A549 (cell line): ENCODE measurements at regions not wholly inside any gene's neighbourhood (a gene's known extent, or its start where the extent isn't known, plus 50 kb on each side); places are given as distances from the start of the nearest gene placed in this dataset.

Experiments
- ATAC-seq, 2 experiments: fragments of 200-7000 bp in 1 of 2; fragments of >200 bp in 1 of 2; cut with Nextera tagmentation in 1 of 2; cut with Tn5 transposase in 1 of 2; 3 replicates each; pipeline versions ENCODE4 v1.8.0 to v1.9.1; 2018 to 2020; ENCODE audit warnings: mild to moderate bottlenecking in 1 of 2, moderate library complexity in 1 of 2
- CTCF ChIA-PET: fragments of 300-600 bp; sonication (Branson Sonifier 250); formaldehyde crosslinking; extraction: SDS; loops from one replicate; lab custom pipeline; 2021; ENCODE audit warnings: antibody characterized with exemption, inconsistent platforms; lab: Yijun Ruan, JAX
- POLR2A ChIA-PET: fragments of 350-600 bp; formaldehyde crosslinking; extraction: SDS; loops from one replicate; lab custom pipeline; 2021; ENCODE audit warnings: antibody characterized with exemption, inconsistent platforms; lab: Yijun Ruan, JAX
- DNase-seq, 2 experiments: peaks; one replicate each; pipeline versions ENCODE4 v3.0.0 to v3.0.0-alpha.2; 2011 to 2016; ENCODE audit warnings: low read depth in 1 of 2, low spot score in 1 of 2
- FAIRE-seq: peaks from 2 replicates; lab custom pipeline; 2011; peaks lifted over from hg19 to GRCh38; lab: Jason Lieb, UNC
- H3K27ac ChIP-seq, 2 experiments: fragments of >200 bp; sonication (Bioruptor Twin); formaldehyde crosslinking; 3 replicates each; pipeline ENCODE4 v1.5.1; 2016 to 2017
- H3K4me1 ChIP-seq: fragments of >200 bp; sonication (Bioruptor Twin); formaldehyde crosslinking; 3 replicates; pipeline ENCODE4 v1.6.1; 2016
- H3K4me2 ChIP-seq: fragments of >200 bp; sonication (Bioruptor Twin); formaldehyde crosslinking; 3 replicates; pipeline ENCODE4 v1.6.1; 2016
- H3K4me3 ChIP-seq: fragments of >200 bp; sonication (Bioruptor Twin); formaldehyde crosslinking; 3 replicates; pipeline ENCODE4 v1.5.1; 2016
- H3K9me3 ChIP-seq: fragments of >200 bp; sonication (Bioruptor Twin); formaldehyde crosslinking; 3 replicates; pipeline ENCODE4 v1.6.1; 2016
- BHLHE40 ChIP-seq: IDR thresholded peaks from 2 replicates; pipeline ENCODE4 v1.6.1; 2012; ENCODE audit warnings: low read depth, low read length, inconsistent platforms
- CBX8 ChIP-seq: fragments of 200-600 bp; sonication (generic); IDR thresholded peaks from 2 replicates; pipeline ENCODE4 v1.6.1; 2016
- CHD2 ChIP-seq: fragments of 150-350 bp; IDR thresholded peaks from 2 replicates; pipeline ENCODE4 v1.6.1; 2014; ENCODE audit warnings: low read length; ENCODE audit not compliant: partially characterized antibody
- FOSB ChIP-seq: fragments of 250-450 bp; sonication (Bioruptor Pico); IDR thresholded peaks from 2 replicates; pipeline ENCODE4 v1.5.0; 2020; ENCODE audit warnings: mild to moderate bottlenecking, moderate library complexity
- HOXA7 ChIP-seq: fragments of 250-450 bp; sonication (Bioruptor Pico); IDR thresholded peaks from 2 replicates; pipeline ENCODE4 v1.5.0; 2020; ENCODE audit warnings: mild to moderate bottlenecking, moderate library complexity
- HOXB13 ChIP-seq: fragments of 250-450 bp; sonication (Bioruptor Pico); IDR thresholded peaks from 2 replicates; pipeline ENCODE4 v1.5.0; 2020; ENCODE audit warnings: low read depth, mild to moderate bottlenecking, moderate library complexity
- JUN ChIP-seq, 2 experiments: fragments of >200 bp; sonication (Bioruptor Twin); formaldehyde crosslinking; IDR thresholded peaks; 2 replicates in 1 of 2; 3 replicates in 1 of 2; pipeline ENCODE4 v1.6.1; 2016 to 2017
- KDM5A ChIP-seq: fragments of 200-600 bp; sonication (generic); IDR thresholded peaks from 2 replicates; pipeline ENCODE4 v1.6.1; 2016; ENCODE audit warnings: antibody characterized with exemption, mild to moderate bottlenecking
- MAFK ChIP-seq: fragments of 450-650 bp; IDR thresholded peaks from 2 replicates; pipeline ENCODE4 v1.6.1; 2014; ENCODE audit not compliant: partially characterized antibody
- NPAS2 ChIP-seq: fragments of 250-450 bp; sonication (Bioruptor Pico); IDR thresholded peaks from 2 replicates; pipeline ENCODE4 v1.8.0; 2022; ENCODE audit warnings: mild to moderate bottlenecking, moderate library complexity, borderline replicate concordance
- RAD21 ChIP-seq, 2 experiments: fragments of >200 bp in 1 of 2; sonication (Bioruptor Twin) in 1 of 2; formaldehyde crosslinking in 1 of 2; IDR thresholded peaks in 1 of 2; conservative IDR thresholded peaks in 1 of 2; 2 replicates in 1 of 2; 3 replicates in 1 of 2; pipeline ENCODE4 v1.6.1; 2012 to 2018; ENCODE audit warnings: inconsistent platforms in 1 of 2
- RCOR1 ChIP-seq: fragments of 150-350 bp; IDR thresholded peaks from 2 replicates; pipeline ENCODE4 v1.6.1; 2014; ENCODE audit warnings: antibody characterized with exemption, low read length, low read depth
- RFX5 ChIP-seq: fragments of 450-650 bp; IDR thresholded peaks from 2 replicates; pipeline ENCODE4 v1.7.1; 2014; ENCODE audit warnings: antibody characterized with exemption, mild to moderate bottlenecking, moderate library complexity
- TFCP2L1 ChIP-seq: fragments of 250-450 bp; sonication (Bioruptor Pico); IDR thresholded peaks from 2 replicates; pipeline ENCODE4 v1.5.0; 2021; ENCODE audit warnings: mild to moderate bottlenecking
- ZC3H11A ChIP-seq: fragments of 450-650 bp; IDR thresholded peaks from 2 replicates; pipeline ENCODE4 v1.6.1; 2014; ENCODE audit warnings: antibody characterized with exemption, mild to moderate bottlenecking
- WGBS: methylation state at CpG from one replicate; pipeline ENCODE4 v1.1.6; 2017; ENCODE audit errors: missing lambda C conversion rate; 5-methylcytosine and 5-hydroxymethylcytosine counted together
- TF ChIP-seq, protein P1 (sequence below): IDR thresholded peaks from 2 replicates; pipeline ENCODE4 v1.6.1; 2012
- TF ChIP-seq, protein P2 (sequence below): fragments of 200-600 bp; sonication (generic); IDR thresholded peaks from 2 replicates; pipeline ENCODE4 v1.6.1; 2016; ENCODE audit warnings: antibody characterized with exemption, mild to moderate bottlenecking, moderate library complexity
- TF ChIP-seq, protein P3 (sequence below): fragments of >200 bp; sonication (Bioruptor Twin); formaldehyde crosslinking; IDR thresholded peaks from 3 replicates; pipeline ENCODE4 v1.5.1; 2016
- TF ChIP-seq, protein P4 (sequence below): fragments of >200 bp; sonication (Bioruptor Twin); formaldehyde crosslinking; IDR thresholded peaks from 2 replicates; pipeline ENCODE4 v1.6.1; 2016
- TF ChIP-seq, protein P5 (sequence below): fragments of >200 bp; sonication (Bioruptor Twin); formaldehyde crosslinking; IDR thresholded peaks from 3 replicates; pipeline ENCODE4 v1.6.1; 2016

DNA sequence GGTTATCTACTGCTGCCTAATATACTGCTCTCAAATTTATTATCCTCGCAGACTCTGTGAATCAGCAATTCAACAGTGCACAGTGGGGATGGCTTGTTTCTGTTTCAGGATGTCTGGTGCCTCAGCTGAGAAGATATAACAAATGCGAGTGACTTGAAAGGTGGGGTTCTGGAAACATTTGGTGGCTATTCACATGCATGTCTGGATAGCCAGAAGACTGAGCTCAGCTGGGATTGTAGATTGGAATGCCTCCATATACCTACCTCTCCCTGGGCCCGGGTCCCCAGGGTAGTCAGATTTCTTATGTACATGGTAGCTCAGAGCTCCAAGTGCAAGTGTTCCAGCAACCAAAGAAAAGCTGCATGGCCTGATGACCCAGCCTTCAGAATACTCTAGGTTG lies 176.3 kb downstream of the IER5 start:
- H3K4me2 ChIP-seq = no peak overlapping the region
- WGBS = 34% methylated on average over 3 of the region's 3 CpGs
- H3K4me3 ChIP-seq = no peak overlapping the region
- ChIA-PET POLR2A (no interaction called here), CTCF (interaction anchor here (0.6 to 1.4 kb wide), 3 partner anchors 74 to 165 kb away, joined by 3 to 4 read pairs (median 3); no protein-coding TSS in a partner anchor)
- TF ChIP-seq KDM5A = no peak
- no peak for TF ChIP-seq HOXB13 (CRISPR knock-in tag)
- no peaks in the 10 kb centered on the region for H3K4me1 ChIP-seq
- FAIRE-seq = no peak
- ATAC-seq = no peak
- DNase-seq = no peak
- peaks cover 3% of the 10 kb centered on the region; the same call in 2 of the 3 replicates for H3K9me3 ChIP-seq
- H3K27ac ChIP-seq = no peak overlapping the region

DNA sequence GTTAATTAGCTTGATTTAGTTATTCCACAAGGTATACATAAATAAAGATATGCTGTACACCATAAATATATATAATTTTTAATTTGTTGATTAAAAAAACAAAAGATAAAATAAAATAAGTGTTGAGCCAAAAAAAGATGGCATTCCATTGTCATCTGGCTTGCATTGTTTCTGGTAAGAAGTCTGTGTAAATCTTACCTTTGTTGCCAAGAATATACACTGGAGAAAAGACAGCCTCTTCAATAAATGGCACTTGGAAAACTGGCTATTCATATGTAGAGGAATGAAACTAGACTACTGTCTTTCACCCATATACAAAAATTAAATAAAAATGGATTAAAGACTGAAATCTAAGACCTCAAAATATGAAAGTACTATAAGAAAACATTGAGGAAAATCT lies 196.5 kb downstream of the IER5 start:
- ATAC-seq (no peak), DNase-seq (no peak), FAIRE-seq (no peak)
- H3K4me3 ChIP-seq = no peak overlapping the region
- H3K4me2 ChIP-seq = no peak overlapping the region
- ChIA-PET CTCF (no interaction called here), POLR2A (no interaction called here)
- no peaks in the 10 kb centered on the region for H3K4me1 ChIP-seq
- no peak overlapping the region for H3K27ac ChIP-seq
- peaks cover 26% of the 10 kb centered on the region; the same call in 2 of the 3 replicates for H3K9me3 ChIP-seq
- no peak for TF ChIP-seq RAD21 (conservative IDR thresholded peaks at IDR 0.05 in 1 of 2, IDR thresholded peaks at IDR 0.05 in 1 of 2)
- no peak for TF ChIP-seq NPAS2 (CRISPR knock-in tag)
- no peak for TF ChIP-seq FOSB (CRISPR knock-in tag)
- no peak for TF ChIP-seq CBX8
- no peak for TF ChIP-seq HOXA7 (CRISPR knock-in tag)
- TF ChIP-seq, protein P1, sequence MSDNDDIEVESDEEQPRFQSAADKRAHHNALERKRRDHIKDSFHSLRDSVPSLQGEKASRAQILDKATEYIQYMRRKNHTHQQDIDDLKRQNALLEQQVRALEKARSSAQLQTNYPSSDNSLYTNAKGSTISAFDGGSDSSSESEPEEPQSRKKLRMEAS = no peak
- no peak for TF ChIP-seq BHLHE40
- TF ChIP-seq CHD2 = no peak
- no peak for TF ChIP-seq MAFK
- no peak for TF ChIP-seq JUN (IDR thresholded peaks at IDR 0.05)
- TF ChIP-seq HOXB13 (CRISPR knock-in tag) = no peak
- TF ChIP-seq, protein P2, sequence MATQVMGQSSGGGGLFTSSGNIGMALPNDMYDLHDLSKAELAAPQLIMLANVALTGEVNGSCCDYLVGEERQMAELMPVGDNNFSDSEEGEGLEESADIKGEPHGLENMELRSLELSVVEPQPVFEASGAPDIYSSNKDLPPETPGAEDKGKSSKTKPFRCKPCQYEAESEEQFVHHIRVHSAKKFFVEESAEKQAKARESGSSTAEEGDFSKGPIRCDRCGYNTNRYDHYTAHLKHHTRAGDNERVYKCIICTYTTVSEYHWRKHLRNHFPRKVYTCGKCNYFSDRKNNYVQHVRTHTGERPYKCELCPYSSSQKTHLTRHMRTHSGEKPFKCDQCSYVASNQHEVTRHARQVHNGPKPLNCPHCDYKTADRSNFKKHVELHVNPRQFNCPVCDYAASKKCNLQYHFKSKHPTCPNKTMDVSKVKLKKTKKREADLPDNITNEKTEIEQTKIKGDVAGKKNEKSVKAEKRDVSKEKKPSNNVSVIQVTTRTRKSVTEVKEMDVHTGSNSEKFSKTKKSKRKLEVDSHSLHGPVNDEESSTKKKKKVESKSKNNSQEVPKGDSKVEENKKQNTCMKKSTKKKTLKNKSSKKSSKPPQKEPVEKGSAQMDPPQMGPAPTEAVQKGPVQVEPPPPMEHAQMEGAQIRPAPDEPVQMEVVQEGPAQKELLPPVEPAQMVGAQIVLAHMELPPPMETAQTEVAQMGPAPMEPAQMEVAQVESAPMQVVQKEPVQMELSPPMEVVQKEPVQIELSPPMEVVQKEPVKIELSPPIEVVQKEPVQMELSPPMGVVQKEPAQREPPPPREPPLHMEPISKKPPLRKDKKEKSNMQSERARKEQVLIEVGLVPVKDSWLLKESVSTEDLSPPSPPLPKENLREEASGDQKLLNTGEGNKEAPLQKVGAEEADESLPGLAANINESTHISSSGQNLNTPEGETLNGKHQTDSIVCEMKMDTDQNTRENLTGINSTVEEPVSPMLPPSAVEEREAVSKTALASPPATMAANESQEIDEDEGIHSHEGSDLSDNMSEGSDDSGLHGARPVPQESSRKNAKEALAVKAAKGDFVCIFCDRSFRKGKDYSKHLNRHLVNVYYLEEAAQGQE = no peak
- TF ChIP-seq, protein P3, sequence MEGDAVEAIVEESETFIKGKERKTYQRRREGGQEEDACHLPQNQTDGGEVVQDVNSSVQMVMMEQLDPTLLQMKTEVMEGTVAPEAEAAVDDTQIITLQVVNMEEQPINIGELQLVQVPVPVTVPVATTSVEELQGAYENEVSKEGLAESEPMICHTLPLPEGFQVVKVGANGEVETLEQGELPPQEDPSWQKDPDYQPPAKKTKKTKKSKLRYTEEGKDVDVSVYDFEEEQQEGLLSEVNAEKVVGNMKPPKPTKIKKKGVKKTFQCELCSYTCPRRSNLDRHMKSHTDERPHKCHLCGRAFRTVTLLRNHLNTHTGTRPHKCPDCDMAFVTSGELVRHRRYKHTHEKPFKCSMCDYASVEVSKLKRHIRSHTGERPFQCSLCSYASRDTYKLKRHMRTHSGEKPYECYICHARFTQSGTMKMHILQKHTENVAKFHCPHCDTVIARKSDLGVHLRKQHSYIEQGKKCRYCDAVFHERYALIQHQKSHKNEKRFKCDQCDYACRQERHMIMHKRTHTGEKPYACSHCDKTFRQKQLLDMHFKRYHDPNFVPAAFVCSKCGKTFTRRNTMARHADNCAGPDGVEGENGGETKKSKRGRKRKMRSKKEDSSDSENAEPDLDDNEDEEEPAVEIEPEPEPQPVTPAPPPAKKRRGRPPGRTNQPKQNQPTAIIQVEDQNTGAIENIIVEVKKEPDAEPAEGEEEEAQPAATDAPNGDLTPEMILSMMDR = no peak
- TF ChIP-seq TFCP2L1 (CRISPR knock-in tag) = no peak
- TF ChIP-seq RCOR1 = no peak
- TF ChIP-seq, protein P4, sequence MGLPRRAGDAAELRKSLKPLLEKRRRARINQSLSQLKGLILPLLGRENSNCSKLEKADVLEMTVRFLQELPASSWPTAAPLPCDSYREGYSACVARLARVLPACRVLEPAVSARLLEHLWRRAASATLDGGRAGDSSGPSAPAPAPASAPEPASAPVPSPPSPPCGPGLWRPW = no peak
- no peak for TF ChIP-seq ZC3H11A
- TF ChIP-seq RFX5 = no peak
- TF ChIP-seq, protein P5, sequence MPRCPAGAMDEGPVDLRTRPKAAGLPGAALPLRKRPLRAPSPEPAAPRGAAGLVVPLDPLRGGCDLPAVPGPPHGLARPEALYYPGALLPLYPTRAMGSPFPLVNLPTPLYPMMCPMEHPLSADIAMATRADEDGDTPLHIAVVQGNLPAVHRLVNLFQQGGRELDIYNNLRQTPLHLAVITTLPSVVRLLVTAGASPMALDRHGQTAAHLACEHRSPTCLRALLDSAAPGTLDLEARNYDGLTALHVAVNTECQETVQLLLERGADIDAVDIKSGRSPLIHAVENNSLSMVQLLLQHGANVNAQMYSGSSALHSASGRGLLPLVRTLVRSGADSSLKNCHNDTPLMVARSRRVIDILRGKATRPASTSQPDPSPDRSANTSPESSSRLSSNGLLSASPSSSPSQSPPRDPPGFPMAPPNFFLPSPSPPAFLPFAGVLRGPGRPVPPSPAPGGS = no peak
